Midbrain (tissue), 1 donor: ENCODE measurements at regions not wholly inside any gene's neighbourhood (a gene's known extent, or its start where the extent isn't known, plus 50 kb on each side); places are given as distances from the start of the nearest gene placed in this dataset.
"Not testable (repeated sequence)": the region's sequence is repeated elsewhere in the genome, so short reads cannot be mapped to it uniquely, and the experiment has no call there.

Experiments
- DNase-seq: peaks from one replicate; lab custom pipeline; 2025; lab: John Stamatoyannopoulos, UW

- DNase-seq = no peak
Measured at GRCh38 chr14:97074456-97074855, 277.3 kb downstream of the VRK1 start.

- DNase-seq = no peak
Measured at GRCh38 chr14:97074856-97075255, 277.7 kb downstream of the VRK1 start.

DNA sequence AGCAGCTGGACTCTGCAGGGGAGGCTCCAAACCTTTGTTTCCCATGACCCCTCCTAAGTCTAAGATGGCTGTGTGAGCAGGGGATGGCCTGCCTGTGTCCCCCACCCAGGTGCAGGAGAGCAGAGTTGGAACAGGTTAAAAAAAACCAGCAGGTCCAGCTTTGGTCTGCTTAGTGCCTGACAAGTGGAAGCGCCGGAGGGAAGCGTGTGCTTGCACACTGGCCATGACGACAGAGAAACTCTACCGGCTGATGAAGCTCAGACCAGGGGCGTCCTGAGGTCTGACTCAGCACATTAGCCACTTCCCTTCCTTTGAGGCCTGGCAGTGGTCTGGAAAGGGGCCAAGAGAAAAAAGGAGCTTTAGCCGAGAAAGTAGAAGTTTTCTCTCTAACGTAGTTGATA lies 280.1 kb downstream of the VRK1 start:
- peak; percentile 51 for DNase-seq

DNA sequence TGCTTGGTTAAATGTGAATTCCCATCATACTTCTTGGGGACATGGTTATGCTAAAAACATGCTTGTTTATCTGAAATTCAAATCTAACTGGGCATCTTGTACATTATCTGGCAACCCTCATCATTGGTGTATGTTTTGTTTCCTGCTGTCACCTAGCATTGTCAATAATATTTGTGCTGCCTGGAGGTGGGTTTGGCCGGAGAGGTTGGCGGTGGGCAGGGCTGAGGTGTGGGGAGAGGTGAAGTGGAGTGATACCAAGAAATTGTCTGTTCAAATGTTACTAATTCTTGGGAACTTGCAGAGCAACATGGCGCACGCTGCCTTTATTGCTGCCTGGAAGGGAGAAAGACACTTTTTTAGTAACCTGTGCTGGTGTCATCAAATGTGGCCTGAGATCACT lies 280.5 kb downstream of the VRK1 start:
- DNase-seq = no peak

GRCh38 chr14:97080991-97081390 lies 283.8 kb downstream of the VRK1 start:
- DNase-seq = no peak

DNA sequence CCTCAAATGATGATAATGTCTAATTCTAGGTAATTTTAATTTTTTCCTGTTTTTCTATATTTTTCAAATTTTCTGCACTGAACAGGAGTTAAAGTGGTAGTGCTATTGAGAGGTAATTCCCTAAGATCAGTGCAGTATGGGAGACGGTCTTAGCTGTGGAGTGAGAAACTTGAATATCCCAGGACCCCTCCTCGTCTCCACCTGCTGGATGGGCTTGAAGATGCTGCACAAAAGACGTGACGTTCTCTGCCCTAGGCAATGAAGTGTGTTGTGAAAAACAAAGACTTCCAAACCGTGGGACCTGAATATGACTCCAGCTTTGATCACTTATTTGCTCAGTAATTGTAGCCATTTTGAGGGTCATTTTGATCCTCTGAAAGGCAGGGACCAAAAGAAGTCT lies 298.1 kb downstream of the VRK1 start:
- no peak for DNase-seq

DNA sequence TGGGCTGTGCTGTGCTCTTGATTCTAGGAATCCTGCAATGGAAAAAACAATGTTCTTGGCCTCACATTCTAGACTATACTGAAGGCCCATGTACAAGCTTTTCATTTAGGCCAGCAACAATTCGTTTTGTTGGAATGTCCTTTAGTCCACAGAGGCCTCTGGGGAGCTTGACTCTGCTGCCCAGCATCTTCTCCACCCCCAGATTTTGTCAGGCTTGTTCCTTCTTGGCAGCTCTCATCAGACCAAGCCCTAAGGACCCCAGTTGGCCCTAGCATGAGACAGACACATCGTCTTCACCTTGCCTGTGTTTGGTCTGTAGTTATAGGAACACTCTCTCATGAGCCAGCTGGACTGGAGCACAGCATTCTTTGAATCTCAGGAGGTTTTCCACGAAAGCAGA lies 300.1 kb downstream of the VRK1 start:
- no peak for DNase-seq

DNA sequence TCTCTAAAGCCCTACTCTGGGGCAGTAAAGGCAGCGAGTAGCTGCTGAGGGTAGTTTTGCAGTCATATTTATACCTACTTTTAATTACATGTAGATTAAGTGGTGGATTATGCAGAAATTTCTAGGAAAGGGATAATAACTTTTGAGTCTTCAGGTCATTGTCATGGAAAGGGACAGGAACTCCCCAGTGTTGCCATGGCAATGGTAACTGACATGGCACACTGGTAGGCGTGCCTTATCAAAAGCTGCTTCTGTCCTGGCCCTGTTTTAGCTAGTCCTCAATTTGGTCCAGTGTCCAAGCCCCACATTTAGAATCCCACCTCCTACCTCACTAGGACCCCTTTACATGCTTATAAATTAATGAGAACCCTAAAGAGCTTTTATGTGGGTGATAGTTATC lies 303.1 kb downstream of the VRK1 start:
- no peak for DNase-seq

DNA sequence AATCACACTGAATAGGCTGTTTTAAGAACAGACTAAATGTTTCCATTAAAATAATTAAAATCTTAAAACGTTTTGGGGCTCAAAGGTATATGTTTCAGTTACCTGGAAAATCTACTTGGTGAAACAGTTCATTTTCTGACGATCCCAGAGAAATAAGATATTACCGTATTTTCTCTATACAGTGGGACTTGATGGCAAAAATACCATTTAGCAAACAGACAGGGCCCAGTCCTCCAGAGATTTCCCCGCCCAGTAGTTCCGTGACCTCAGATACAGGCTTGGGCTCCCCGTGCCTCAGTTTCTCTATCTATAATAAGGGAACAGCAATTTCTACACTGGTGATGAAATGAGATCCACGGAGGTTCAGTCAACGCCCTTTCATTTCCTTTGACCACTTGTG lies 304.4 kb downstream of the VRK1 start:
- DNase-seq = no peak

DNA sequence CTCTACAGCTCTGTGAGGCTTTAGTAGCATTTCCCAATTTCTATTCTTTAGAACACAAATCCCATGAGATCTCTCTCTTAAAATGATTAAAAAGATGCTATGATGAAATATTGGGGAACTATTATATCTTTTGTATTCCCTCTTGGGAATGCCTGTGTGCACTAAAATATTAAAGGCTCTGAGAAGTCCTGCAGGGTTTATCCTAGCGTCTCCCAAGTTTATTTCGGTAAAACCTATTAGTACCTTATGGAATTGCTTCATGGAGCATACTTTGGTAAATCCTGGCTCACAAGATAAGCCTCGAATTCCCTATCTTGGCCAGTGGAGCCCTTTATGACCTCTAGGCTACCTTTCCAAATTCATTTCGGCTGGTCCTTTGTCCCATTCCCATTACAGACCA lies 306.8 kb downstream of the VRK1 start:
- DNase-seq = no peak

DNA sequence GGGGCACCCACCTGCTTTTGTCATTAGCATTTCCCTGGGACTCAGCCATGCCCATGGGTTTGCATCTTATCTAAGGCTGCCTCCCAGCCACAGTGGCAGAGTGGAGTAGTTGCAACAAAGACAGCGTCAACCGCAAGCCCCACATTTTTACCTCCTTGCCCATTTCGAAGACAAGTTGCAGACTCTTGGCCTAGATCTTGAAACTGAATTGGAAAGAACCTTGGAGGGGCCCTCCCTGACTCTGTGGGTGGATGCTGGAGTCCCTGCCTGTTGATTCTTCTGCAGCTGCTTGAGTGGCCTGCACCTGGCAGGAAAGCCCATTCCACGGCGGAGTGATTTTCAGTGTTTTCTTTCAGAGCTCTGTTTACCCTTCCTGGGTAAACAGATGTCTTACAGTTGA lies 309.0 kb downstream of the VRK1 start:
- no peak for DNase-seq

DNA sequence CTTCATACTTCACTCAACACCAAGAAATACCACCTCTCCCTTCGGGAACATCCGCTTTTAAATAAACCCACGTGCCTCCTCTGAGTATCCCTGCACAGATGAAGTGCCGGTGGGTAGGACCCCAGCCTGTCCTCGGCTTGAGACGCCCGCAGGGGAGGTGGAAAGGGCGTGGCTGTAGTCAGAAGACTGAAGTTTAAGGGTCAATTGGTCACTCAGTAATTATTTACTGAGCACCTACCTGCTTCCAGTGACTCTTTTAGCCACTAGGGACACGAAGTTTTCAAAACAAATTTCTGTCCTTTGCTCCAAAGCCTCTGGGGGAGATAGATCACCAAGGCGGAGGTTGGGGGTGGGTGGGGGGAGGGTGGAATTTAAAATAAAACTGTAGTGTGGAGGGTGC lies 309.4 kb downstream of the VRK1 start:
- DNase-seq = no peak

DNA sequence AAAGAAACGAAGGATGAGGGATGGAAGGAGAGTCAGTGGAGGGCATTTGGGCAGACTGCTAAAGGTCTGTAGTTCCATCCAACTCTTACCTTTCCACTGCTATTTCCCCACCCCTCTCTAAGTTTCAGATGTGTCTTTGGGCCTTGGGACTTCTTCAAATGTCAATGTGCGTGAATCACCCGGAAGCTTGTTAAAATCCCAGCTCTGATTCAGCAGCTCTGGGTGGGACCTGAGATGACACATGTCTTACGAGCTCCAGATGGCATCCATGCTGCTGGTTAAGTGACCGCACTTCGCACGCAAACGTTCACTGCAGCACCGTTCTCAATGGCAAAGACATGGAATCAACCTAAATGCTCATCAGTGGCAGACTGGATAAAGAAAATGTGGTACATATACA lies 309.9 kb downstream of the VRK1 start:
- no peak for DNase-seq

- no peak for DNase-seq
Measured at GRCh38 chr14:97107760-97108159, 310.6 kb downstream of the VRK1 start.

DNA sequence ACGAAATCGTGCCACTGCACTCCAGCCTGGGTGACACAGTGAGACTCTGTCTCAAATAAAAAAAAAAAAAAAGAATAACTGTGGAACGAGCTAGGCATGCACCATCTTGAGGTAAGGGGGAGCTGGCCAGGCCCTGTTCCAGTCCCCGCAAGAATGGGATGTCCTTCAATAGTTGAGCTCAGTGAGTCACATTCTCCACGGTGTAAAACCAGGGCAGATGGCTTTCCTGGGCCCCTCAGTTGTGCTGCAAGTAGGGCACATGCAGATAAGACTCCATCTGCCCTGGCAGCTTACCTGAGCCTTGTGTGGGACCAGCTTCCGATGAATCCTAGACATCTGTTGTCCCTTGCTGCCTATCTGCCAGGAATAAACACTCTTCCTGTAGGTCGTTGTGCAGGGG lies 312.1 kb downstream of the VRK1 start:
- DNase-seq = no peak

- no peak for DNase-seq
Measured at GRCh38 chr14:97113339-97113738, 316.2 kb downstream of the VRK1 start.

GRCh38 chr14:97116546-97116945 lies 319.4 kb downstream of the VRK1 start:
- DNase-seq = no peak

GRCh38 chr14:97117693-97118092 lies 320.5 kb downstream of the VRK1 start:
- no peak for DNase-seq

DNA sequence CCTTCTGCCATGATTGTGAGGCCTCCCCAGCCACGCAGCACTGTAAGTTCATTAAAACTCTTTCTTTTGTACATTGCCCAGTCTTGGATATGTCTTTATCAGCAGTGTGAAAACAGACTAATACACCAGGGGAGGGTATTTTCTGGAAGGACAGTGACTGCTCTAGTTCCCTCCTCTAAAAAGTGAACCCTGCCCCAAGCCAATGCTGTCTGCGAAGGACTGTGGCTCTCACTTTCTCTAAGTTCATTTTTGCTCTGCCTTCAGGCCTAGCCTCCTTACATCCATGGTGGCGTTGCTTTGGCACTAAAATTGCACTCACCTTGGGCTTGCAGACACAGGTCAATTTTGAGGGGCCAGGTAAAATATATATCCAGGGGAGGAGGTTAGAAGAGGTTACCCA lies 323.0 kb downstream of the VRK1 start:
- no peak for DNase-seq

DNA sequence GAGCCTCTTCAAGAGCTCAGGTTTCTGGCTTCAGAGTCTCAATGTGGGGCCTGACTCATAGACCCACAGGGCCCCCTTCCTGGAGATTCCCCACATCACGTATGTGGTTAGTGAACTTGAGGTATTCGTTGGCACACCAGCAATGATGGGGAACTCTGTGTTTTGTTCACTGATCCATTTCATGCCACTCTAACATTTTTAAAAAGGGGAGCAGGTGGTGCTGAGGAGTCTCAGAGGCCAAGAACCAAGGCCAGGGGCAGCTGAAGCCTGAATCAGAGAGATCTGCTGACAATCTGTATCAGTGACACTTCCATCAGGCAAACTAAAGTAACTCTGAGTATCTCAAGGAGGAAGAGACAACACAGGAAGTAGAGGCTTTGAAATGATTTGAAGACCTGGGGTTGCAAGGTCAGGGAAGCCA lies 323.4 kb downstream of the VRK1 start:
- DNase-seq = no peak

DNA sequence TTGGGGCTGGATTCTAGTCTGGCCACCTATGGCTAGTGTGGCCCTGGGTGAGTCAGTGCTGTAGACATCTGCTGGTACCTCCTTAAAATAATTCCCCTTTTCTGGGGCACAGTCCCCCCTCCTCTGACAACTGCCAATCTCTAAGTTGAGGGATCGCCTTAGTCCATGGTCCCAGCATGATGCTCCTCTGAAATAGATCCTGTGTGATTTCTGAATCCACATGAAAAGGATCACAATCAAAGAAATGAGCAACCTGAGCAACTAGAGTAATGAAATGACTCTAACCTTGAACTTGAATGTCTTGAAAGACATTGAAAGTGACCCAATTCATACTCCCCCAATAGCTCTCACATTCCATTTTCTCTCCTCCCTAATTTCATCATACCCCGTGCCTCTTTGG lies 332.5 kb downstream of the VRK1 start:
- no peak for DNase-seq

- not testable (repeated sequence) for DNase-seq
Measured at GRCh38 chr14:97135847-97136246, 338.7 kb downstream of the VRK1 start.

DNA sequence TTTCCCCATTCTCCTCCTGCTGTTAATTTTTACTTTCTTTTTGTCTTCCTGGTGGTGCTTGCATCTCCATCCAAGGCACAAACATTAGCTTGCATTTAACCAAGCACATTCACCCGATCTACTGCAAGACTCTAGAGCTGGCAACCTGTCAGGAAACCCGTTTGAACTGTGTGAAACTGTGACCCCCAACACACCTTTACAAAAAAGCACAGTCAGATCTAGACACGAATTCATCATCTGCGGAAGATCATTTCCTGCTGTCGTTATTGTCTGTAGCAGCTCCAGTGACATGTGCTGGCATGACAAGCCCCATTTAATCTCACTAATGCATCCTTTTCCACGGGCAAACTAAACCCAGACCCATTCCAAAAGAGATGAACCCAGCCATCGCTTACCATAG lies 340.5 kb downstream of the VRK1 start:
- no peak for DNase-seq

DNA sequence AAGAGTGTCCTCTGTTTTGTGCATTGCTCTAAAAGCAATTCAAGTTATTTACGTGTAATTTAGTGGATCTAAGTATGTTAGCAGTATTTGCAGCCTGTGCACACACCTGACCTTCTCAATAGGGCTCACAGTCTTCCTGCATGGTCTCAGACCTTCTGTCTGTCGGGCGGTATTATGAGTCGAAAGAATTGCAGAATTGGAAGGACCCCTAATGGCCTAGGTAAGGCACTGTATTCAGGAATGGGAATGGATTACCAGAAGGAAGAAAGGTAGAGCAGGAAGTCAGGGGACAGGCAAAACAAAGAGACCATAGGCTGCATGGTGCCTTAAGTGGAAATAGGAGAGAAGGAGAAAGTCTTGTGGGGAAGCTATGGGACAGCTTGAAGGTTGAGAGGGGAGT lies 341.6 kb downstream of the VRK1 start:
- DNase-seq = no peak

GRCh38 chr14:97143011-97143410 lies 345.8 kb downstream of the VRK1 start:
- DNase-seq = no peak
